GM11168 (cell line): ENCODE measurements at regions not wholly inside any gene's neighbourhood (a gene's known extent, or its start where the extent isn't known, plus 50 kb on each side); places are given as distances from the start of the nearest gene placed in this dataset.

Source experiments
- in situ Hi-C: fragments of 300-500 bp; cut with MboI; formaldehyde crosslinking; loops from one replicate; pipeline ENCODE4 v1.12.0; 2022; ENCODE audit warnings: low sequenced_read_pairs; ENCODE audit not compliant: unreplicated experiment

- in situ Hi-C loops = no loop called here
Observed at GRCh38 chrX:39975101-39975925, 122.4 kb downstream of the BCOR start.

- in situ Hi-C loops = no loop called here
Observed at GRCh38 chrX:39981946-39982345, 115.8 kb downstream of the BCOR start.

GRCh38 chrX:39982948-39983347 is 114.8 kb downstream of the BCOR start:
- in situ Hi-C loops = no loop called here

DNA sequence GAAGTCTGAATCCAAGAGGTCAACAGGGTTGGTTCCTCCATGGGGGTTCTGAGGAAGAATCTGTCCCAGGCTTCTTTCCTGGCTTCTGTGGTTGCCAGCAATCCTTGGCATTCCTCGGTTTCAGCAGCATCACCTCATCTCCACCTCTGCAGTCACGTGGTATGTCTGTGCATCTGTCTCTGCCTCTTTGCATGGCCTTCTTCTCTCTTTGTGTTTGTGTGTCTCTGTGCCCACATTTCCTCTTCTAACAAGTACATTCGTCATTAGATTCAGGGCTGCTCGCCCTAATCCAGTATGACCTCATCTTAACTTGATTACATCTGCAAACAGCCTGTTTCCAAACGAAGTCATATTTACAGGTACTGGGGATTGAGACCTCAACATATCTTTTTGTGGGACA is 114.0 kb downstream of the BCOR start:
- in situ Hi-C loops = no loop called here

DNA sequence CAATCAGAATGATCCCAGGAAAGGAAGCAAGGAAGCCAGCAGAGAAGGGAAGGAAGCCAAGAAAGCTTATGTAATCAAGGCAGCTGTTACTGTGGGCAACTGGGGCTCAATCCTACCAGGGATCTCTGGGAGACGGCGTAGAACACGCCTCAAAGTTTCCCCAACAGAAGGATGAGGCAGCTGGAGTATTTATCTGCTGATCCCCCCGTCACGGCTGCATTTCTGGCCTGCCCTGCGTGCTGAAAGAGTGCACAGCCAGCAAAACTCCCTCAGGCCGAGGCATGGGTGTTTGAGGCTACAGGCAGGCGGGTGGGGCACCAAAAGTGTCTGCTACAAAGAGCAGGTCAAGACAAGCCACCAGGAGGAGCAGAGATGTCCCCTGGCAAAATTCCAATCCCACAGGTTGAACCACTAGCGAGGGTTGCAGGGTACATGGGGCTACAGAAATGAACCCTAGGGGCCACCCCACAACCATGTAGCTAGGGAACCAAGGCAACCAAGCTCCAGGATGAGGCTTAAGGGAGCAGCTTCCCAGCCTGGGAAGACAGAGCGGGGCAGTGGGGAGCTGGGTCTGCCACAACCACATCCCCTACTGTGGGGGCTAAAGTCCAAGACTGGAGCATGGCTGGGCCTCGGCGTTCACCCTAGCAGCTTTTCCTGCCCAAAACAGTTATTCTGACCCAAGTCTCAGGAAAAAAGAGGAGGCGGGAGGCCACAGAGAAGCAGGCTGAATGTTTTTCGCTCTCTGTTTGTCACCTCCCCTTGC is 113.4 kb downstream of the BCOR start:
- in situ Hi-C loops = no loop called here

GRCh38 chrX:39985071-39985470 is 112.7 kb downstream of the BCOR start:
- in situ Hi-C loops = no loop called here

DNA sequence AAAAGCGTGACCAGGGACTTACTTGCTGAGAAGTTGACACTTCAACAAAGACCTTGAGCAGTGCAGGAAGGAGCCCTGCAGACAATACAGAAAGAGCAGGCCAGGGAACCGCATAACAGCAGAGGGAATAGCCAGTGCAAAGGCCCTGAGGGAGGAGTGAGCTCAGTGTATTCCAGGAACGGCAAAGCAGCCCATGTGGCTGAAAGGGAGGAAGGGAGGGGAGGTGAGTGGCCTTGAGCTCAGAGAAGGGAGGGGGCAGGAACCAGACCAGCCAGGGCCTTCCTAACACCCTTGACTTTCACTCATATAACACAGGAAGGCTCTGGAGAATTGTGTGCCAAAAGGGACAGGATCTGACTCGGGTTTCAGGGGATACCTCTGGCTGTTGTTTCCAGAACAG is 112.2 kb downstream of the BCOR start:
- in situ Hi-C loops = no loop called here

DNA sequence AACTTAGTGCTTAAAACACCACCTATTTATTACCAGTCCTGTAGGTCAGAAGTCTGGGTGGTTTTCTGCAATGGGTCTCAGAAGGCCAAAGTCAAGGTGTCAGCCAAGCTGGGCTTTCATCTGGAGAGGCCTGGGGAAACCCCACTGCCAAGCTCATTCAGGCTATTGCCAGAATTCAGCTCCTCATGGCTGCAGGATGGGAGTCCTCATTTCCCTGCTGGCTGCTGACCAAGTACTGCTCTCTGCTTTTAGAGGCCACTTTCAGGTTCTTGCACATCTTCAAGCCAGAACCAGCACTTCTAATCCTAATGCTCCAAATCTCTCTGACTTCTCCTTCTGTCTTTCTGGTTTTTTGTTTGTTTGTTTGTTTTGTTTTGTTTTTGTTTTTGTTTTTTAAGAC is 109.3 kb downstream of the BCOR start:
- in situ Hi-C loops = no loop called here

GRCh38 chrX:39990388-39990787 is 107.4 kb downstream of the BCOR start:
- in situ Hi-C loops = no loop called here

DNA sequence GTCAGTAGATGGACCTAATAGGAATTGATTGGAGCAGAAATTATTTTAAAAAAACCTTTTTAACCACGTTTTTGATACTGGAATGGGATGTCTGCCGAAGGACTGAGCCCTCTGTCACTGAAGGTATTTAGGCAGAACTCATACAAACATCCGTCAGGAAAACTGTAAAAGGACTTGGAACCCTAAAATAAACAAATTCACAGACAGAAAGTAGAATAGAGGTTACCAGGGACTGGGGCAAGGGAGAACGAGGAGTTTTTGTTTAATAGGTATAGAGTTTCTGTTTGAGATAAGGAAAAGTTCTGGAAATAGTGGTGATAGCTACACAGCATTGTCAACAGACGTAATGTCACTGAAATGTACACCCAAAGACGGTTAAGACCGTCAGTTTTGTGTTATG is 105.5 kb downstream of the BCOR start:
- in situ Hi-C loops = no loop called here

DNA sequence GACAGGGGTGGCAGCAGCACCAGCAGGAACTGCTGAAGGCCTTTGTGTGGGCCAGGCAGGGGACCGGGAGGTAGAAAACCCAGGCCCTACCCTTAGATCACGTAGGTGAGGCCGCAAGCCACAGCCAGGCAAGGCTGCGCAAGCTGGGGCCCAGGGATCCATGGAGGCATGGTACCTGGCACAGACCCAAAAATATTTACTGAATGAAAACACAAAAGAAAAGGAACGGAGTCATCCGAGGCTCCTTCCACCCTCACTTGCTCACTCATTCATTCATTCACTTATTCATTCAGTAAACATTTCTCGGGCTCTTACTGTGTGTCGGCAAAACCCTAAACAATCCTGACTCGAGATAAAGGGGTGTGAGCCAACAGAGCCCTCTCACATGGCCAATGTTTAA is 102.3 kb downstream of the BCOR start:
- in situ Hi-C loops = no loop called here

DNA sequence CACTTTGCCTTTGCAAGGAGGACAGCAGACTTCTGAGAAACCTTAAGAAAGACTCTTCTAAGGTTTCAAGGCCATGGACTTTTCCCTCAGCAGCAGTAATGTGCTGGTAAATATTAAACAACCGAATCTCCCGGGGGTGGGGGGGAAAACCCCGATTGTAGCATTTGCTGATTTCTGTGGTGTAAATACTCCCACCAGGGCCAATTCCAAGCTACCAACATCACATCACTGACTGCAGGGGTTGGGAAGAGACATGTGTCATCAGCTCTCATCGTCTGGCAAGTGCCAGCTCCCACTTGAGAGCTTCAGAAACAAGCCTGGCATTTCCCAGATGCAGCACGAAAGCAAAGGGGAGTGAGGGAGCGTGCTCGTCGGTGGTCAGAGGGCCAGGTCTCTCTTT is 101.2 kb downstream of the BCOR start:
- in situ Hi-C loops = no loop called here

DNA sequence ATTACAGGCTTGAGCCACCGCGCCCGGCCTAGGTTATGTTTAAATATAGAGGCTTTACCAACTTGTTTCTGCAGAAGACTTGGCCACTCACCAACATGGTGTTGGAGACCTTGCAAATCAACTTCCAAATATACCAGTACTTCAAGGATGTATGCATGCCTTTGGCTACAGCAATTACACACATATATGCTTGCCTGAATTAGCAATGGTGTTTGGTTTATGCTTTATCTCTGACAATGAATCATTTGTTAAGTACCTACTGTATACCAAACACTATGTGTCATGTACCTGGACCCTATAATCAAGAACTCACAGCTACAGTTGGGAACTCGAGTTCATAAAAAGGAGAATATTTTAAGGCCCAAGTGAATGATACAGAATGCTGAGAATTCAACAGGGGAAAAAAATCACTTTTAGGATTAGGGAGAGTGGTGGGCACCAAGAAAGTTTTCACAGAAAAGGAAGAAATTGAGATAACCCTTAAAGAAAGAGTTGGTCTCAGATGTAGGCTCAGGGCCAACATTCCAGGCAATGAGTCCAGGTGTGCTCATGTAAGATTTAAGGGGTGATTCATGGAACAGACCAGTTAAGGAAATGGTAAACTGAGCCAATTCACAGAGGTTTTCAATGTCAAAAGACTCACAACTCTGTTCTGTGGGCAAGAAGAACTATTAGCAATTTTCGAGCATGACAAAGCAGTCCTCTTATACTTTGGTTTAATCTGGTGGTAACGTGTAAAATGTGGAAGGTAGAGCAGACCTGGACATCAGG is 98.9 kb downstream of the BCOR start:
- in situ Hi-C loops = no loop called here
